NCI-H82 treated with DMSO at 0.1 percent for 48 hours (cell line): ENCODE measurements at regions not wholly inside any gene's neighbourhood (a gene's known extent, or its start where the extent isn't known, plus 50 kb on each side); places are given as distances from the start of the nearest gene placed in this dataset.

Experiments used
- DNase-seq: peaks from one replicate; lab custom pipeline; 2025; ENCODE audit not compliant: unreplicated experiment; lab: John Stamatoyannopoulos, UW

DNA sequence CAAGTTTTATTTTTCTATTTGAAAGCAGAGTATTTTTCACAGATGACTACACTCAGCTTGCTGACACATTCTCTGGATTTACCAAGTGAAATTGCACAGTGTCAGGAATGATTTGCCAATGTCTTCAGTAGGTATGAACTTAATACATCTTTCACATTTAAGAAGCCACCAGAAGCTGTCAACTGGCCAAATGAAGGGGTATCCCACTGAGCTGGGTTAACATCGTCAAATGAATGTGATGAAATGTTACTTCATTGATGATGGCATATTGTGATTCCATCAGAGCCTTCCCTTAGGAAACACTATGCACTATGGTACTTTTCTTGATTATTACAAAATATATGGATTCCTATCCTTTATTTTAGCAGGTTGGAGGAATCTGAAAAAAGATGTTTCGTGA lies 592.3 kb downstream of the FGF9 start:
- DNase-seq, result no peak

DNA sequence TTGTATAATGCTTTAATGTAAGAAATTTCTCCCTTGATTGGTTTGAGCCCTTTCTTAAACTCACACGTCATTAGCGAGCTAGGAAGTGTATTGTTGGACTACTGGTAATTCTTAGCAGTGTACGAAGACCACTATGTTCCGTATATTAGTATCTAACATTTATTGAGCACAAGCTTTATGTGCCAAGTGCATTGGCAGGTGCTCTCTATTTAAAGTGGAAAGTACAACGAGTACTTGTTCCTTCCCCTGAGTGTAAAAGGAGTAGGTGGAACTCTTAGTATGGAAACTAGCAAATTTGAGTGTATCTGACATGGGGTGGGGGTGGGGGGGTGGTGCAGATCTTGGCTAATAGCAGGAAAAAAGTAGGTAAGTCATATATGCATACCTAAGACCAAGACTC lies 594.7 kb downstream of the FGF9 start:
- no peak for DNase-seq

DNA sequence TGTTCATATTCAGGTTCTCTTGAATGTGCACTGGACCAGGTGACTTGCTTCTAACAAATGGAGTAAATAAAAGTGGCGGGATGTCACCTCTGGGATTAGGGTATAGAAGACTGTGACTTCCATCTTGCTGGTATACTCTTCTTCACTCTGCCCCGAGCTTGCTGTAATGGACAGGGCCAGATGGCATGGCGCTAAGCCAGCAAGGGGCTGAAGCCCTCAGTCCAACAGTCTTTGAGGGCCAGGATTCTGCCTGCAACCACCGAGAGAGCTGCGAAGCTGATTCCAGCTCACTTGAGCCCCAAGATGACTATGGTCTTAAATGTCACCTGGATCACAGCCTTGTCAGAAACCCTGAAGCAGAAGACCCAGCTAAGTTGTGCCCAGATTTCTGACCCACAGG lies 600.0 kb downstream of the FGF9 start:
- no peak for DNase-seq

DNA sequence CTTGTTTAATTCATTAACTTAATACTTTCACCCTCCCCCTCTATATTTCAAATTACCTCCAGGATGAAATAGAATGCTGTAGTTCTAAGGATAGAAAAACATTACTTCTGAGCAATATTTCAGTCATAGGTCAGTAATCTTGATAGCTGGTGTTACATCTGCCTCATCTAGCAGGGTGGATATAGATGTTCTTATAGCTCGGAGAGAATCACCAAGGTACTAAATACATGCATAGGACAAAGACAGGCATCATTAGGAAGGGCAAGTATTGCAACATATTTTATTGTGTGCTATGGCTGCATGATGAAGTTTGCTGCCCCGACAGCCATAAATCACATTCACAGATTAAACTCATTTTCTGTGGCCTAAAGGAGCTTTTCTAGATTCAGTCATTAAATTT lies 601.0 kb downstream of the FGF9 start:
- no peak for DNase-seq

DNA sequence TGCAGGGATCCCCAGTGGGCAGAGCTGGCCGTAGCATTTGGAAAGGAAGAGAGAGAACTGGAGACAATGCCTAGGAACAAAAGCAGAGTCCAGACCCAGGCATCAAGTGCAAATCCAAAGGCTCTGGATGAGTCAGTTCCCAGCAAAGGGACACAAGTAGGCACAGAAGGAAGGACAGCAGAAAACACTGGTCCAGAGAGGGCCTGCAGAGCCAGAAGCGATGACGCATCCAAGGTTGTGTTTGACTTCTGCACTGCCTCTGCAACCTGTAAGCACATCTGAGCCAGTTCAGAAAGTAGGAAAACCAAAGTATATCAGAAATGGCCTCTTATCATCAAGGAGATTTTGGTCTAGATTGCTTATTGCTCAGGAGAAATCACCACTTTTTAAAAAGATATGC lies 604.5 kb downstream of the FGF9 start:
- no peak for DNase-seq

DNA sequence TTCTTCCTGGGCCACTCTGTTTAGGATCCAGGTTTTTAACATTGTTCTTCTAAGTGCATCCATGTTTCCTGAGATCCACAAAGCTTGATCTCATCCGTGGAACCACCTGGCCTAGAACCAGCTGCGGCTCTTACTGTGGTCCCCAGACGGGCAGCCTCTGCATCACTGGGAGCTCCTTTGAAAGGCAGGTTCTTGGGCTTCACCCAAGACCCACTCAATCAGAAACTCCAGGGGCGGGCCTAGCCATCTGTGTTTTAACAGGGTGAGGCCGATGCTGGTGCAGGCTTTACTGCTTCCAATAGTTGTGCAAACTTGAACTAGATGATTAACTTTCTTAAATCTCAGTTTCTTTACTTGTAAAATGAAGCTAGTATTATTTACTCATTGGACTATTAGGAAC lies 605.7 kb downstream of the FGF9 start:
- DNase-seq, result no peak

DNA sequence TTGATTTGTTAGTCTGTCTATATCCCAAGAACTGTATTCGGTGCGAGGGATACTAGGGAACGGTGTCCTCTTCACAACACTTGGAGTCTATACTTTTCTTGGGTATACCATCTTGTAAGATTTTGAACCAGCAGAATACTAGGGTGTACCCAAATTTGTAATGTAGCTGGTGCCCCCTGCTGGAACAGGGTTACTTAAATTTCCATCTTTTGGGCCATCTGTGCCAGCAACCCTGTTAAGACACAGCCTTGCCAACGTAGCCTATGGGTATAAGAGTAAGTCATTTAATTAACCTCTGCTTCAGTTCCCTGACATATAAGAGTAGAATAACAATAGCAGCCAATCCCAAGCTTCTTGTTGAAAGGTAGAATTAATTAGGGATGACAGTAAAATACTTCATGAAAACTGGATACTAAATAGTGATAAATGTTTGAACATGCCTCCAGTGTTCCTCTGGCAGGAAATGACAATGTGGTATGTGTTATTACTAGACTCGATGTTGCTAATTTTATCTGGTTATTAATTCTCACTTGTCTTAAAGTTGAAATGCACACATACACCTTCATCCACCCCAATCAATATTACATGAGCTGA lies 607.6 kb downstream of the FGF9 start:
- DNase-seq, result no peak

DNA sequence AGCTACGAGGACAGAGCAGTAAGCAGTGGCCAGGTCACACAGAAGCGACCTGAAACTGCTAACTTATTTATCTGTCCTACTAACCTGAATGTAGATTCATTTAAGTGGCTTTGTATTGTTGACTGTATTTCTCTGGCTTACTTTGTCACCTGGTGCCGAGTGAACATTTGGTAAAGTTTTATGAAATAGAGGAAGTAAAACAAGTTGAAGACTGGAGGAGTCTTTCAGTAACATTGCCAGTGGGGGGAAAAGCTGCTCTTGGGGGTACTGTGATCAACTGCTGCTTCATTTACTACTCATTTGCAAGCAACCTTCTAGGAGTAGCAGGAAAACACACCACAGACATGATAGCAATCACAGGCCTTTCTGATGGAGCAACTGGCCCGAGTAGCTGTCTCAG lies 615.0 kb downstream of the FGF9 start:
- DNase-seq, result no peak

DNA sequence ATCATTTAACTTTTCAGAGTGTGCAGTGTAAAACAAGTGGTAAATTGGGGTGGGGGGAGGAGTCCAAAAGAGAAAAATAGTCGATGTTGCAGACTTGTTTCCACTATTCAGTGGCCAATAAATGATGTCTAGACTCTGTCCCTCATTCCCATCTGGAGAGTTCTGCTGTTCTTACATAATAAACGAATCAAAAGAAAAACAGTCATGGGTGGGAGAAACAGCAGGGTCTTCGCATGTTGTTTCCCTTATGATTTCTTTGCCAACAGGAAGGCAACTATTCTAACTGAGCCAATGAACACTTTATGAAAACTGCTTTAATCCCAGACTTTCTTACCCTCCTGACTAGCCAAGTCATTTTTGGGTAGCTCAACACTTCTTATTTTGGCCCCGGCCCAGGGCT lies 615.5 kb downstream of the FGF9 start:
- no peak for DNase-seq

DNA sequence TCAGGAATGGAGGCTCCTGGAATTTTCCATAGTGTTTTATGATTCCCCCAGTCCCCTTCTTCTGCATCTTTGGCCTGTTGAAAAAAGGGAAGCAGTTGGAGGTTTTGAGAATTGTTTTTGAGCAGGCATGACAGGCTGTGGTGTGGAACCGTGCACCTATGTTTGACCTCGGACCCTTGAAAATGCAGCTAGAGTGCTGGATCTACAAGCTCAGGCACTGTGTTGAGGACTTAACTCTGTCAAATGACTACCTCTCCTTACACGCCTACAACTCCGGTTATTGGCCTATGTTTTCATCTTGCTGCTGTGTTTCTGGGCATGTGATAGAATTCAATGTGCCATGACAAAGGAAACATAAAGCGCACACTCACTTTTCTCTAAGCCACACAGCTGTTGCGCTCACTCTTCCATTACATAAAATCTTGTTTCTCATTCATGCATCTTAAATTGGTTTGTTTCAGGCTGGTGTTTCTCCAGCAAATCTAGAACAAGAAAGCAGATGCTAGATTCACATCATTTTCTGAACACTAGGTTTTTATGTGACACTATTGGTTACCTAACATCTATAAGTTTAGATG lies 616.6 kb downstream of the FGF9 start:
- no peak for DNase-seq

DNA sequence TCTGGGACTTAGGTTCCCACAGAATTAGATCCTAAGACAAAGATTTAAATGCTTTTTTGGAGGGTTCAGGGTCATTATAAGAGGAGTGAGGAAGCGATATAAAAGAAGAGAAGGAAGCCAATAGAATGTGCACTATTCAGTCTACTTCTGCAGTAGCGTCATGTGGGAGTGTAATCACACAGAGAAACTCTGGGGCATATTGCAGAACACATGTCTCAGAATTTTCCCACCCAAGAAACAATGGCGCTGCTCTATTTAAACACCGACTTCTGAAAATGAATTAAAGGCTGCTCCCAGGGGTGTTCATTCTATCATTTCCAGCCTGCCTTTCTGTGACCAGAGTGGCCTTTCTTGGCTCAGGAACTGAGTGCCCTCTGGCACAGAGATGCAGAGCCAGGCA lies 617.6 kb downstream of the FGF9 start:
- no peak for DNase-seq

DNA sequence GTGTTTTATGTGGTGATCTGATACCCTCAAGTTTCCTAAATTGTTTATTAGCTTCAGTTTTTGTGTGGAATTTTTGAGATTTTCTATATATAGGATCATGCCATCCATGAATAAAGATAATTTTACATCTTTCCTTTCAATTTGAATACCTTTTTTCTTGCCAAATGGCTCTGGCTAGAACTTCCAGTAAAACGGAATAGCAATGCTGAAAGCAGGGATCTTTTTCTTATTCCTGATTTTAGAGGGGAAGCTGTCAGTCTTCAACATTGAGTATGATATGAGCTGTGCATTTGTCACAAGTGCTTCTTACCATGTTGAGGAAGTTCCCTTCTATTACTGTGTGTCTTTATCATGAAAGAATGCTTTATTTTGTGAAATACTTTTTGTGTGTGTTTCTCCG lies 618.8 kb downstream of the FGF9 start:
- no peak for DNase-seq

DNA sequence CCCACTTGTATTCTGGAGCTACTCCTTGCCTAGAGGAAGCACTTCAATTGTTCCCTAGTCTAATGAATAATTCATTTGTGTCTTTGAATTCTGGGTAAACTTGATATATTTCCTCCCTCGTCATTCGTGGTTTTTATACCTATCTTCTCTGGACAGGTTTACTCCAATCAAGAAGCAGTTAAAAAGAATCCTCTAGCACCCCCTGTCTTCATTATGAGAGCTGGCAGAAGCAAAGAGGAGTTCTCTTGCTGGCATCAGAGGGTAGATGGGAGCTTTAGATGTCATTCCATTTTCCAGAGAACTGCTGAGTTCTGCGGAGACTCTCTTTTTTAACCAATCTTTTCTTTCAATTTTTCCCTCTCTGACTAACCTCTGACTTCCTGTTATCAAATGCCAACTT lies 627.7 kb downstream of the FGF9 start:
- no peak for DNase-seq

DNA sequence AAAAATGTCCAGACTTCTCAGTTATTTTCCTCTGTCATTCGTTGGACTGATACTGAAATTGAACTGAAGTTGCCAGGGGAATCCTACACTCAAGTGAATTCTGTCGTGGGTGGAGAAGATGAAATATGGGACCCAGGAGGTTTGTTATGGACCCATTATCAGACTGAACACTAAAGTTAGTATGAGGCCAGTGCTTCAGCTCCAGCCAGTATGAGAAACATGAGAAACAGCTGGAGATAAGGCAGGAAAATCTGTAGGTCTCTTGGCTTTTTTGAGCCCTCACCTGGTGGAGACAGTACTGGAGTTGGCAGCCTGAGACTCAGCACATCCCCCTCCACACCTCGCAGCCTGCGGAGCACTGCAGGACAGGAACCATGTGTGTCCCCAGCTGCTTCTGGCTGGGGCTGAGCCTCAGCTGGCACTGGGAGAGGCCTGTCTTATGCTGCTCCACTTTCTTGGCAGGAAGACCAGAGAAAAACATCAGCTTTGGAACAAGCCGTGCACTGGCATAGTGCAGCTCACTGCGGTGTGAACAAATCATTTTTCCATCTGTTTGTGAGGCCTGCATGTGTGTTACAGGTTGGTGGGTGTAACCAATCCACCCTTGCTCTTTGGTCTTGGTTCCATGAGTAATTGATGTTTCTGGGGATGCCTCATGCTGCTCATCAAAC lies 641.0 kb downstream of the FGF9 start:
- no peak for DNase-seq

DNA sequence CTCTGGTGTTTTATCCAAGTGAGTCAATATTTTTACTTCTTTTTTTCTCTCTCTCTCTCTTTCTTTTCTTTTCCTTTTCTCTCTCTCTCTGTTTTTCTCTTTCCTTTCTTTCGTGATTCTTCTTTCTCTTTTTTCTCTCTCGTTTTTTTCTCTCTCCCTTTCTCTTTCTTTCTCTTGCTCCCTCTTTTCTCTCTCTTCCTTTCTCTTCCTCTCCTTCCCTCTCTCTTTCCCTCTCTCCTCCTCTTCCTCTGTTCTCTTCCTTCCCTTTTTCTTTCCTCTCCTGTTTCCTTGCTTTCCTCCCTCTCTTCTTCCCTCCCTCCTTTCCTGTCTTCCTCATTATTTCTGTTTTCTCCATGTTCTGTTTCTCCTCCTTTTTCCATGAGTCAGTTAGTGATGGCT lies 641.5 kb downstream of the FGF9 start:
- no peak for DNase-seq

DNA sequence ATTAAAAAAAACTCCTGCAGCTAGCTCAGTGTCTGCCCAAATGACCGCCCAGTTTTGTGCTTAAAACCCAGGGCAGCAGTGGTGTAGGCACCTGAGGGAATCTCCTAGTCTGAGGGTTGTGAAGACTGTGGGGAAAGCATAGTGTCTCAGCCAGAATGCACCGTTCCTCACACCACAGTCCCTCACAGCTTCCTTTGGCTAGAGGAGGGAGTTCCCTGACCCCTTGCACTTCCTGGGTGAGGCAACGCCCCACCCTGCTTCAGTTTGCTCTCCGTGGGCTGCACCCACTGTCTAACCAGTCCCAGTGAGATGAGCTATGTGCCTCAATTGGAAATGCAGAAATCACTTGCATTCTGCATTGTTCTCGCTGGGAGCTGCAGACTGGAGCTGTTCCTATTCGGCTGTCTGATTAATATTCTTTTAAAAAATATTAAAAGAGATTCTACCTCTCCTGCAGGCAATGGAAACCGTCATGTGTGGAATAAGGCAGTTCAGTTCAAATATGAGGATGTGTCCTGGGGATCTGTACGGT lies 645.7 kb downstream of the FGF9 start:
- no peak for DNase-seq

DNA sequence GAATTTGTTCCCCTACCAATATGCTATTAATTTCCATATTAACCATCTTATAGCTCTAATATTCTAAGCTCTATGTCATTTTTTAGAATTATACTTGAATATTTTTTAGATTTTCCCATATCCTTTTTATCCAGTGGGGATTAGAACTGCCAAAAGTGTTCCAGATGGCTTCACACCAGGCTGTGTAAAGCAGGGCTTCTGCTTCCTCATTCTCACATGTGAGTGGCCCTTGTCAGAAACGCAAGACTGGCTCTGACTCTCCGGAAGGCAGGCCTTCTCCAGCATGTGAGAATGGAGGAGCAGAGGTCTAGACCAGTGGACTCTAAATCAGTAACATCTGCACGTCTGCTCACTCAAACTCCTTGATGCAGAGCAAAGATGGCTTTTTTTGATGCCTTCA lies 650.1 kb downstream of the FGF9 start:
- DNase-seq, result no peak

DNA sequence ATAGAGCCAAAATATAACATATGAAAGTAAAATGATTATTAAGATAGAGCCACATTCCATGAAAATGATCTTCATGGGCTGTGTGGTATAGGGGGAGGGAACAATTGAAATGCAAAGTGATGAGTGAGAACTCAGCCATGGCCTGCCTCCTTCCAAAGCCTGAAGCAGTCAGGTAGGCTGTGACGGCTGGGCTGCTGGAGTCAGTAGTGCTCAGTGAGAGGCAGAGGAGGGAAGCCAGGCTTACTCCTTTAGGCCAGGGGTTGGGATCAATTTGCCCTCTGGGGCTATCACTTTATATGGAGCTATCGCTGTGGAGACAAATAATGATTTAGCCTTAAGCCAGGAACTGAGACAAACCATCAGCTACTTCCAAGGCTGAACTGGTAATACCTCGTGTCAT lies 654.9 kb downstream of the FGF9 start:
- DNase-seq, result no peak

DNA sequence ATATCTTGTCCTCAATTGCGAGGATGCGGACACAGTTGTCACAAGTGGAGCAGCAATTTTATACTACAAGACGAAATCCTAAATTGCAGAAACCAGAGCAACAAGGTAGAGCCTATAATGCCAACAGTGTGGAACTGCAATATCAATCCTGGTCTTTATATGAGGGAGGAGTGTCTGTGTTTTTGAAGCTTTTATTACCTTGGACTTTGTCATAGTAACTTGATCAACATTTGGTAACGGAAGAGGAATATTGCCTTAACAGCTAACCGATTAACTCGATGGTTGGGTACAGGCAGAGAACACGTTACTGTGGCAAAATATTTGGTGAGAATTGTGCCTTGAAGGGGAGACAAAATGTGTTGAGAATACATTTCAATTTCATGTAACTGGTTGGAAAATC lies 661.5 kb downstream of the FGF9 start:
- DNase-seq, result no peak

DNA sequence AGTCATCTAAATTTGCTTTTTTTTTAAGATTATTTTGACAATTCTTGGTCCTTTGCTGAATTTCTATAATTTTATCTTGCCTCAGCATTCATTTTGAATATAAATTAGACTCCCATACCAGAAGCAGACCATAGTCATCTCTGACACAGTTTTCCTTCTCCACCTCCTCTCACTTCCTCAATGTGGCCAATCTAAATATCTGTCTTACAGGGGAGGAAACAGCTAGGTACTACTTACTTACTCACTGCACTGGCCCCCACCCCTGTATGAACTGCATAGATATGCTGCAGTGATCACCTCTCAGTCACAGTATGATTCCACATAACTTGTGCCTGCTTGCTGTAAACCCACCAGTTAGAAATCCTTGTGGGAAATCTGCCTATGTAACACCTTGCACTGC lies 665.6 kb downstream of the FGF9 start:
- DNase-seq, result no peak

DNA sequence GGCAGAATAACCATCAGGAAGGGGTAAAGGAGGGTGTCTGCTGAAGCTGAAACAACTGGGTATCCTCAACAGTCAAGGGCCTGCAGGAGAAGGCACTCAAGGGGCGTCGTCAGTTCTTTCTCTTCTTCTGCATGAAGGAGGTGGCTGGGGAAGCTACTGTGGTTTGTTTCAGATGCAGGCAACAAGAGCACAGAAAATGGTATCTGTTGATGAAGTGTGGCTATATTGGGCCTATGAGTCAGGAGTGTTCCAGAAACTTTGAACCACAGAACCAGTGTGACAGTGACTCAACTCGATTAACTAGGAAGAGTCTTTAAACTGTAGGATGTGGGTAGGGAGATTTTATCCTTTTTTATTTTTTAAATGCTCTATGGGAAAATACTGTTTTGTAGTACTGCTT lies 686.3 kb downstream of the FGF9 start:
- no peak for DNase-seq

DNA sequence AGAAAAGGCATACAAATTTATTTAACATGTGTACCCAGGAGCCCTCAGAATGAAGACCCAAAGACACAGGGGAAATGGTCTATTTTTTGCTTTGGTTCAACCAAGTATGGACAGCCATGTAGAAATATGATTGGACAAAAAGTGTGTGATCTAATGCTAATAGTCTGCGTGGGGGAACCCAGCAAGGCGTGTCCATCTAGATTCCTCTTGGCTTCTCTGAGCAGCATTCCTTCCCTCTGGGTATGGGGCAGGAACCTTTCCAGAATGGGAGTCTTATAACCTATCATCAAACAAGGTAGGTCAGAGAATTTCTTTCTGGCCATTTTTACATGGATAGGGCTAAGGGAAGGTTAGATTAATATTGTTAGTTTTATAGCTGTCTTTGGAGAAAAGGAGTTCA lies 698.2 kb downstream of the FGF9 start:
- DNase-seq, result no peak

DNA sequence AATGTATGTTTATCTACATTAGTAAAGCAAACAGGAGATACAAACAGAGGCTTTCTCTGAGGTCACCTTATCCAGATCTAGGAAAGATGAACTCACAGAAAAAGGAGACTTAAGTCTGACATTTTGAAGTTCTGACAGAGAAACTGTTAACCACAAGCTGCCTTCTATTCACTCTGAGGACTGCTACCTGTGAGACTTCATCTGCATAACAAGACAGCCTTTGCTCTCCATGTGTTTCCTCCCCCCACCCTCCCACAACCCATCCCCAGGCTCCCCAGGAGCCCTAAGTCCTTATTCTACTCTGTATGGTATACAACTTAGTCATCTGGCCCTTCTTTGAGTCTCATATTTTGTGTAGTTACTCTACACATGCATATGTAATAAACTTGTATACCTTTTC lies 699.0 kb downstream of the FGF9 start:
- no peak for DNase-seq
